ENCODE measurements at regions not wholly inside any gene's neighbourhood (a gene's known extent, or its start where the extent isn't known, plus 50 kb on each side); places are given as distances from the start of the nearest gene placed in this dataset.

DNA sequence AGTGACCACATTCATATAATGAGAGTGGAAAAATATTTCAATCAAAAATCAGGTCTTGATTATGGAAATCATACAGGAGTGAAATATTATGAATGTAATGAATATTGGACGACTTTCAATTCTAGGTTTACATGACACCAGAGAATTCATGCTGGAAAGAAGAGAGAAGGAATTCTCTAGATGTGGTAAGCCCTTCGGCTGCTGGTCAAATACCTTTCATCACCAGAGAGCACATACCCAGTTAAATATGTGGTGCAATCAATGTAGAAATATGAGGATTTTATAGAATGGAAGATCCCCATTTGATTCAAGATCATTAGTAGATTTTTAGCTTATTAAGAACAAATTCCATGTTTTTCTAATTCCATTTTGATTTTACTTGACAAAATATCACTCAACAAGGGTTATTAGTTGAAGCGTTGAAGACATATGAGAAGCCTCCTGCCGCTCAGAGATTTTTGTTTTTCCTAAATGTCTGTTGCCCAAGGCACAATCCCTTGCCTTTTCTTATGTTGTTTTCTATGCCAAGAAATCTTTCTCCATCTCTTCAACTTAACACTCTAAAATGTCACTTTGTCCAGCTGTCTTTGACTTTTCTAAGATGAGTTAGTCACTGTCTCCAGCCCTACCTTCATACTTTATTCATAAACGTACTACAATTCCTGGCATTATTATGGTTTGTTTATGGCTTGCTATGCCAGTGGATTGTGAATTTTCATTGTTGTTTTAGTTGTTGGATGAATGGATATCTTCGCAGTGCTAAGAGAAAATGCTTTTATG, 72.8 kb upstream of the ZDHHC17 start:
- no peak overlapping the region for H3K27ac ChIP-seq (ENCODE audit: extremely low read depth, low read depth, low read length)
- ChIA-PET POLR2A (no interaction called here), CTCF (interaction anchor here (0.5 kb wide), 1 partner anchor 343 kb away, joined by 3 read pairs; the partner anchor contains the start of gene BBS10)
- TF ChIP-seq ZNF558 (tag by site-specific recombination; IDR thresholded peaks at IDR 0.05), result no peak
- TF ChIP-seq SETDB1 (IDR thresholded peaks at IDR 0.05; ENCODE audit: insufficient read length, low read length), result no peak
- no peak for TF ChIP-seq ZNF830 (tag by site-specific recombination; IDR thresholded peaks at IDR 0.05; ENCODE audit: low read depth)
- no peak for TF ChIP-seq KLF1 (tag by site-specific recombination; IDR thresholded peaks at IDR 0.05)
- TF ChIP-seq, protein P1, sequence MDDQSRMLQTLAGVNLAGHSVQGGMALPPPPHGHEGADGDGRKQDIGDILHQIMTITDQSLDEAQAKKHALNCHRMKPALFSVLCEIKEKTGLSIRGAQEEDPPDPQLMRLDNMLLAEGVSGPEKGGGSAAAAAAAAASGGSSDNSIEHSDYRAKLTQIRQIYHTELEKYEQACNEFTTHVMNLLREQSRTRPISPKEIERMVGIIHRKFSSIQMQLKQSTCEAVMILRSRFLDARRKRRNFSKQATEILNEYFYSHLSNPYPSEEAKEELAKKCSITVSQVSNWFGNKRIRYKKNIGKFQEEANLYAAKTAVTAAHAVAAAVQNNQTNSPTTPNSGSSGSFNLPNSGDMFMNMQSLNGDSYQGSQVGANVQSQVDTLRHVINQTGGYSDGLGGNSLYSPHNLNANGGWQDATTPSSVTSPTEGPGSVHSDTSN (CRISPR knock-in tag; IDR thresholded peaks at IDR 0.05), result no peak
- TF ChIP-seq TRIM28 (IDR thresholded peaks at IDR 0.05; ENCODE audit: borderline replicate concordance, low read length), result no peak
- TF ChIP-seq ZNF112 (tag by site-specific recombination; IDR thresholded peaks at IDR 0.05), result no peak
- TF ChIP-seq YY2 (tag by site-specific recombination; IDR thresholded peaks at IDR 0.05), result no peak
- TF ChIP-seq, protein P2, sequence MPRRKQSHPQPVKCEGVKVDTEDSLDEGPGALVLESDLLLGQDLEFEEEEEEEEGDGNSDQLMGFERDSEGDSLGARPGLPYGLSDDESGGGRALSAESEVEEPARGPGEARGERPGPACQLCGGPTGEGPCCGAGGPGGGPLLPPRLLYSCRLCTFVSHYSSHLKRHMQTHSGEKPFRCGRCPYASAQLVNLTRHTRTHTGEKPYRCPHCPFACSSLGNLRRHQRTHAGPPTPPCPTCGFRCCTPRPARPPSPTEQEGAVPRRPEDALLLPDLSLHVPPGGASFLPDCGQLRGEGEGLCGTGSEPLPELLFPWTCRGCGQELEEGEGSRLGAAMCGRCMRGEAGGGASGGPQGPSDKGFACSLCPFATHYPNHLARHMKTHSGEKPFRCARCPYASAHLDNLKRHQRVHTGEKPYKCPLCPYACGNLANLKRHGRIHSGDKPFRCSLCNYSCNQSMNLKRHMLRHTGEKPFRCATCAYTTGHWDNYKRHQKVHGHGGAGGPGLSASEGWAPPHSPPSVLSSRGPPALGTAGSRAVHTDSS (tag by site-specific recombination; IDR thresholded peaks at IDR 0.05), result no peak
- TF ChIP-seq, protein P3, sequence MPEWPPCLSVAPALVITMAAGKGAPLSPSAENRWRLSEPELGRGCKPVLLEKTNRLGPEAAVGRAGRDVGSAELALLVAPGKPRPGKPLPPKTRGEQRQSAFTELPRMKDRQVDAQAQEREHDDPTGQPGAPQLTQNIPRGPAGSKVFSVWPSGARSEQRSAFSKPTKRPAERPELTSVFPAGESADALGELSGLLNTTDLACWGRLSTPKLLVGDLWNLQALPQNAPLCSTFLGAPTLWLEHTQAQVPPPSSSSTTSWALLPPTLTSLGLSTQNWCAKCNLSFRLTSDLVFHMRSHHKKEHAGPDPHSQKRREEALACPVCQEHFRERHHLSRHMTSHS (tag by site-specific recombination; IDR thresholded peaks at IDR 0.05), result no peak
- TF ChIP-seq ZIC2 (tag by site-specific recombination; IDR thresholded peaks at IDR 0.05), result no peak
- no peaks in the 10 kb centered on the region for H3K36me3 ChIP-seq (ENCODE audit: control insufficient read depth in 2 of 2, insufficient read depth in 1 of 2, low read length in 2 of 2)
- no peaks in the 10 kb centered on the region for H3K9me3 ChIP-seq (ENCODE audit: control insufficient read depth, insufficient read depth, low read depth, low read length)
- peaks cover 10% of the 10 kb centered on the region for H3K4me1 ChIP-seq (ENCODE audit: control insufficient read depth, insufficient read depth, low read length)
- no peak overlapping the region for H3K4me3 ChIP-seq (ENCODE audit: low read depth, low read length)

DNA sequence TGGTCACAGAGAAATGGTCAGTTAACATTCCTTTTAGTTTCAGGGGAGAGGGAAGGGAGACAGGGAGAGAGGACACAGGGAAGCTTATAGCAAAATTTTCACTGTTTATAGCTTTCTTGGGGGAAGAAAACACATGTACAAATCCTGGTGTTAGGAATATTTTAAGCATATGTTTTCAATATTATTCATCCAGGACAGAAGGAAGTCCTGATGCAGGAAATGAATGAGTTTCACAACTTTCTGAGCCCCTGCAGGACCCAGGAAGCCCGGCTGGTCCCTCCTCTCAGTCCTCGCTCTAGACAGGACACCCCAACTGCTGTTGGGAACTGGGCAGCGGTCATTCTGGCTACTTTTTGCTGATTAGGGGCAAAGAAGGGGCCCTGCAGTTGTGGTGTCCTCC, 71.1 kb upstream of the ZDHHC17 start:
- Histone ChIP-seq H3K27ac (ENCODE audit: extremely low read depth, low read depth, low read length) (no peak overlapping the region), H3K9me3 (ENCODE audit: control insufficient read depth, insufficient read depth, low read depth, low read length) (no peaks in the 10 kb centered on the region), H3K36me3 (ENCODE audit: control insufficient read depth in 2 of 2, insufficient read depth in 1 of 2, low read length in 2 of 2) (no peaks in the 10 kb centered on the region), H3K4me1 (ENCODE audit: control insufficient read depth, insufficient read depth, low read length) (peaks cover 6% of the 10 kb centered on the region), H3K4me3 (ENCODE audit: low read depth, low read length) (no peak overlapping the region)
- ChIA-PET CTCF (interaction anchor here (0.7 to 1.1 kb wide), 2 partner anchors 92 to 1302 kb away, joined by 3 read pairs; partner anchors contain the start of gene GLIPR1L2), POLR2A (interaction anchor here (1.0 kb wide), 1 partner anchor 14 kb away, joined by 3 read pairs; no protein-coding TSS in a partner anchor)
- TF ChIP-seq ZNF146 (tag by site-specific recombination; IDR thresholded peaks at IDR 0.05), result no peak
- TF ChIP-seq, protein P4, sequence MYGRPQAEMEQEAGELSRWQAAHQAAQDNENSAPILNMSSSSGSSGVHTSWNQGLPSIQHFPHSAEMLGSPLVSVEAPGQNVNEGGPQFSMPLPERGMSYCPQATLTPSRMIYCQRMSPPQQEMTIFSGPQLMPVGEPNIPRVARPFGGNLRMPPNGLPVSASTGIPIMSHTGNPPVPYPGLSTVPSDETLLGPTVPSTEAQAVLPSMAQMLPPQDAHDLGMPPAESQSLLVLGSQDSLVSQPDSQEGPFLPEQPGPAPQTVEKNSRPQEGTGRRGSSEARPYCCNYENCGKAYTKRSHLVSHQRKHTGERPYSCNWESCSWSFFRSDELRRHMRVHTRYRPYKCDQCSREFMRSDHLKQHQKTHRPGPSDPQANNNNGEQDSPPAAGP (tag by site-specific recombination; IDR thresholded peaks at IDR 0.05), result no peak

DNA sequence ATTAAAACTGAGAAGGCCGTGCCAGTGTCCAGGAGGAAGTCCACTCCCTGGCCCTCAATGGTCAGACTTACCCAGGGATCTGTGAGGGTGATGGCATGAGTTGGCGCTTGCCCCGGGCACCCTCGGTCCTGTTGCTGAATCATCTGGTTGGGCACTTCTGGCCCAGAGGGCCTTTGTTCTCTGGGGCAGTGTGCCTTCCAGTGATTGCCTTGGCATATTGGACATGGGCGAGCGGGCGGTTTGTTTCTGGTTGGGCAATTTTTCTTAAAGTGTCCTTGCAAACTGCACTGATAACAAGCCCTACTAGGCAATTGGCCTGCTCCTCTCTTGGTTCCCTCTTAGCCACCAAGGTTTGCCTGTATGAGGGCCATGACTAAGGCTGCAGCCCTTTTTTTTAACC, 69.5 kb upstream of the ZDHHC17 start:
- POLR2A ChIA-PET, result no interaction called here
- H3K27ac ChIP-seq (ENCODE audit: extremely low read depth, low read depth, low read length), result no peak overlapping the region
- no peaks in the 10 kb centered on the region for H3K4me1 ChIP-seq (ENCODE audit: control insufficient read depth, insufficient read depth, low read length)
- H3K4me3 ChIP-seq (ENCODE audit: low read depth, low read length), result no peak overlapping the region
- H3K9me3 ChIP-seq (ENCODE audit: control insufficient read depth, insufficient read depth, low read depth, low read length), result no peaks in the 10 kb centered on the region
- no peaks in the 10 kb centered on the region for H3K36me3 ChIP-seq (ENCODE audit: control insufficient read depth in 2 of 2, insufficient read depth in 1 of 2, low read length in 2 of 2)
- CTCF ChIA-PET, result no interaction called here
- no peak for TF ChIP-seq ZNF544 (tag by site-specific recombination; IDR thresholded peaks at IDR 0.05)
- TF ChIP-seq, protein P5, sequence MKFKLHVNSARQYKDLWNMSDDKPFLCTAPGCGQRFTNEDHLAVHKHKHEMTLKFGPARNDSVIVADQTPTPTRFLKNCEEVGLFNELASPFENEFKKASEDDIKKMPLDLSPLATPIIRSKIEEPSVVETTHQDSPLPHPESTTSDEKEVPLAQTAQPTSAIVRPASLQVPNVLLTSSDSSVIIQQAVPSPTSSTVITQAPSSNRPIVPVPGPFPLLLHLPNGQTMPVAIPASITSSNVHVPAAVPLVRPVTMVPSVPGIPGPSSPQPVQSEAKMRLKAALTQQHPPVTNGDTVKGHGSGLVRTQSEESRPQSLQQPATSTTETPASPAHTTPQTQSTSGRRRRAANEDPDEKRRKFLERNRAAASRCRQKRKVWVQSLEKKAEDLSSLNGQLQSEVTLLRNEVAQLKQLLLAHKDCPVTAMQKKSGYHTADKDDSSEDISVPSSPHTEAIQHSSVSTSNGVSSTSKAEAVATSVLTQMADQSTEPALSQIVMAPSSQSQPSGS (tag by site-specific recombination; IDR thresholded peaks at IDR 0.05; ENCODE audit: low read depth), result no peak
- TF ChIP-seq ZNF548 (tag by site-specific recombination; IDR thresholded peaks at IDR 0.05), result no peak
- no peak for TF ChIP-seq ZNF624 (tag by site-specific recombination; IDR thresholded peaks at IDR 0.05)
- TF ChIP-seq, protein P6, sequence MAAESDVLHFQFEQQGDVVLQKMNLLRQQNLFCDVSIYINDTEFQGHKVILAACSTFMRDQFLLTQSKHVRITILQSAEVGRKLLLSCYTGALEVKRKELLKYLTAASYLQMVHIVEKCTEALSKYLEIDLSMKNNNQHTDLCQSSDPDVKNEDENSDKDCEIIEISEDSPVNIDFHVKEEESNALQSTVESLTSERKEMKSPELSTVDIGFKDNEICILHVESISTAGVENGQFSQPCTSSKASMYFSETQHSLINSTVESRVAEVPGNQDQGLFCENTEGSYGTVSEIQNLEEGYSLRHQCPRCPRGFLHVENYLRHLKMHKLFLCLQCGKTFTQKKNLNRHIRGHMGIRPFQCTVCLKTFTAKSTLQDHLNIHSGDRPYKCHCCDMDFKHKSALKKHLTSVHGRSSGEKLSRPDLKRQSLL (tag by site-specific recombination; IDR thresholded peaks at IDR 0.05), result no peak
- no peak for TF ChIP-seq ZNF521 (tag by site-specific recombination; IDR thresholded peaks at IDR 0.05)
- TF ChIP-seq, protein P7, sequence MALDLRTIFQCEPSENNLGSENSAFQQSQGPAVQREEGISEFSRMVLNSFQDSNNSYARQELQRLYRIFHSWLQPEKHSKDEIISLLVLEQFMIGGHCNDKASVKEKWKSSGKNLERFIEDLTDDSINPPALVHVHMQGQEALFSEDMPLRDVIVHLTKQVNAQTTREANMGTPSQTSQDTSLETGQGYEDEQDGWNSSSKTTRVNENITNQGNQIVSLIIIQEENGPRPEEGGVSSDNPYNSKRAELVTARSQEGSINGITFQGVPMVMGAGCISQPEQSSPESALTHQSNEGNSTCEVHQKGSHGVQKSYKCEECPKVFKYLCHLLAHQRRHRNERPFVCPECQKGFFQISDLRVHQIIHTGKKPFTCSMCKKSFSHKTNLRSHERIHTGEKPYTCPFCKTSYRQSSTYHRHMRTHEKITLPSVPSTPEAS (tag by site-specific recombination; IDR thresholded peaks at IDR 0.05), result no peak
- TF ChIP-seq TRIM28 (IDR thresholded peaks at IDR 0.05; ENCODE audit: borderline replicate concordance, low read length), result no peak
- no peak for TF ChIP-seq ZNF169 (tag by site-specific recombination; IDR thresholded peaks at IDR 0.05)
- no peak for TF ChIP-seq ZNF792 (tag by site-specific recombination; IDR thresholded peaks at IDR 0.05)
- TF ChIP-seq ZNF341 (tag by site-specific recombination; IDR thresholded peaks at IDR 0.05; ENCODE audit: low read depth), result no peak
